ENCODE measurements at regions not wholly inside any gene's neighbourhood (a gene's known extent, or its start where the extent isn't known, plus 50 kb on each side); places are given as distances from the start of the nearest gene placed in this dataset.

- Histone ChIP-seq H3K4me2 (no peak overlapping the region), H3K79me2 (ENCODE audit: insufficient read depth, low read depth) (no peaks in the 10 kb centered on the region), H3K27ac (no peak overlapping the region), H3K36me3 (ENCODE audit: insufficient read depth) (no peaks in the 10 kb centered on the region), H2AFZ (ENCODE audit: low read depth) (no peak overlapping the region), H3K9ac (no peak overlapping the region), H4K20me1 (ENCODE audit: insufficient read depth) (no peaks in the 10 kb centered on the region), H3K27me3 (ENCODE audit: insufficient read depth, low read depth) (no peaks in the 10 kb centered on the region), H3K4me3 (IDR thresholded peaks at IDR 0.05; ENCODE audit: insufficient read depth, low read depth, low read length) (no peak overlapping the region), H3K4me1 (ENCODE audit: low read depth, poor library complexity, severe bottlenecking) (peaks cover 15% of the 10 kb centered on the region)
- TF ChIP-seq, protein P1, sequence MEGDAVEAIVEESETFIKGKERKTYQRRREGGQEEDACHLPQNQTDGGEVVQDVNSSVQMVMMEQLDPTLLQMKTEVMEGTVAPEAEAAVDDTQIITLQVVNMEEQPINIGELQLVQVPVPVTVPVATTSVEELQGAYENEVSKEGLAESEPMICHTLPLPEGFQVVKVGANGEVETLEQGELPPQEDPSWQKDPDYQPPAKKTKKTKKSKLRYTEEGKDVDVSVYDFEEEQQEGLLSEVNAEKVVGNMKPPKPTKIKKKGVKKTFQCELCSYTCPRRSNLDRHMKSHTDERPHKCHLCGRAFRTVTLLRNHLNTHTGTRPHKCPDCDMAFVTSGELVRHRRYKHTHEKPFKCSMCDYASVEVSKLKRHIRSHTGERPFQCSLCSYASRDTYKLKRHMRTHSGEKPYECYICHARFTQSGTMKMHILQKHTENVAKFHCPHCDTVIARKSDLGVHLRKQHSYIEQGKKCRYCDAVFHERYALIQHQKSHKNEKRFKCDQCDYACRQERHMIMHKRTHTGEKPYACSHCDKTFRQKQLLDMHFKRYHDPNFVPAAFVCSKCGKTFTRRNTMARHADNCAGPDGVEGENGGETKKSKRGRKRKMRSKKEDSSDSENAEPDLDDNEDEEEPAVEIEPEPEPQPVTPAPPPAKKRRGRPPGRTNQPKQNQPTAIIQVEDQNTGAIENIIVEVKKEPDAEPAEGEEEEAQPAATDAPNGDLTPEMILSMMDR (conservative IDR thresholded peaks at IDR 0.05; ENCODE audit: low read depth, low read length), result no peak
Measured at GRCh38 chr9:673264-673965, 168.1 kb upstream of the DMRT1 start.

DNA sequence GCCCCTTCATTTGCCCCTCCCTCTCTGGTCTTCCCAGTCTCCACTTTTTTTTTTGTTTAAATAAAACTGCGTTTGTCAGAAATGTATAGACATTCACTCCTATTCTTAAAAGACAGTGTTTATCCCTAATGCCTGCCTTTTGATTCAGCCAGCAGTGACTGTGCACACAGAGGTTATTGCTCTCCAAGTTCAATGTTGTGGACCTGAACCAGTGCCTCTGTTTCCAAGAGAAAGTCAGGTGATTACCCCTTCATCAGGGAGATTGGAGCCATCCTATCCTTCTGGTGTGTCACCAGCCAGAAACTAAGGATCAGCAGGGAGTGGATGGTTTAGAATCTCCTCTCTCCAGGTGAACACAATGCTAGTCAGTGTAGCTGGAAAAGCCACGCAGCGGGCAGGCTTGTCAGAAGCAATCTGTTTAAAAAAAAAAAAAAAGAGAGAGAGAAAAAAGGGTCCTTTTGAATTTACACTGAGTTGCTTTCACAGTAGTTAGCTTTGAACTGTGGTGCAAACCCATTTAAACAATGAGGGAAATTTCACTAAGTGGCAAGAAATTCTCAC lies 167.5 kb upstream of the DMRT1 start:
- Histone ChIP-seq H3K27me3 (ENCODE audit: insufficient read depth, low read depth) (no peaks in the 10 kb centered on the region), H4K20me1 (ENCODE audit: insufficient read depth) (no peaks in the 10 kb centered on the region), H3K4me1 (ENCODE audit: low read depth, poor library complexity, severe bottlenecking) (peaks cover 15% of the 10 kb centered on the region), H3K36me3 (ENCODE audit: insufficient read depth) (no peaks in the 10 kb centered on the region), H3K79me2 (ENCODE audit: insufficient read depth, low read depth) (no peaks in the 10 kb centered on the region), H3K27ac (no peak overlapping the region), H3K4me3 (IDR thresholded peaks at IDR 0.05; ENCODE audit: insufficient read depth, low read depth, low read length) (no peak overlapping the region), H2AFZ (ENCODE audit: low read depth) (no peak overlapping the region), H3K9ac (no peak overlapping the region), H3K4me2 (no peak overlapping the region)
- TF ChIP-seq, protein P1 (conservative IDR thresholded peaks at IDR 0.05; ENCODE audit: low read depth, low read length), result no peak

DNA sequence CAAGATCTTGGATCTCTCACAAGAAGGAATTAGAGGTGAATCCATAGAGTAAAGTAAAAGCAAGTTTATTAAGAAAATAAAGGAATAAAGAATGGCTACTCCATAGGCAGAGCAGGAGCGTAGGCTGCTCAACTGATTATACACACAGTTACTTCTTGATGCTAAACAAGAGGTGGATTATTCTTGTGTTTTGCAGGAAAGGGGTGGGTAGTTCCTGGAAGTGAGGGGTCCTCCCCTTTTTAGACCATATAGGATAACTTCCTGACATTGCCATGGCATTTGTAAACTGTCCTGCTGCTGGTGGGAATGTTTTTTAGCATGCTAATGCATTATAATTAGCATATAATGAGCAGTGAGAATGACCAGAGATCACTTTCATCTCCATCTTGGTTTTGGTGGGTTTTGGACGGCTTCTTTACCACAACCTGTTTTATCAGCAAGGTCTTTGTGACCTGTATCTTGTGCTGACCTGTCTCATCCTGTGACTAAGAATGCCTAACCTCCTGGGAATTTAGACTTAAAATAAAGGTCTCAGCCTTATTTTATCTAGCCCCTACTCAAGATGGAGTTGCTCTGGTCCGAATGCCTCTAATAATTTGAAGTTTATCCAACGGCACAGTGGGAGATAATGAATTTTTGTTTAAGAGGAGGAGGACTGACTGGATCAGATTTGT lies 165.7 kb upstream of the DMRT1 start:
- TF ChIP-seq, protein P1 (conservative IDR thresholded peaks at IDR 0.05; ENCODE audit: low read depth, low read length), result no peak
- no peak overlapping the region for H3K4me2 ChIP-seq
- no peaks in the 10 kb centered on the region for H3K36me3 ChIP-seq (ENCODE audit: insufficient read depth)
- no peaks in the 10 kb centered on the region for H3K79me2 ChIP-seq (ENCODE audit: insufficient read depth, low read depth)
- H4K20me1 ChIP-seq (ENCODE audit: insufficient read depth), result no peaks in the 10 kb centered on the region
- peaks cover 15% of the 10 kb centered on the region for H3K4me1 ChIP-seq (ENCODE audit: low read depth, poor library complexity, severe bottlenecking)
- no peaks in the 10 kb centered on the region for H3K27me3 ChIP-seq (ENCODE audit: insufficient read depth, low read depth)
- no peak overlapping the region for H3K4me3 ChIP-seq (IDR thresholded peaks at IDR 0.05; ENCODE audit: insufficient read depth, low read depth, low read length)
- H3K9ac ChIP-seq, result no peak overlapping the region
- no peak overlapping the region for H3K27ac ChIP-seq
- no peak overlapping the region for H2AFZ ChIP-seq (ENCODE audit: low read depth)

DNA sequence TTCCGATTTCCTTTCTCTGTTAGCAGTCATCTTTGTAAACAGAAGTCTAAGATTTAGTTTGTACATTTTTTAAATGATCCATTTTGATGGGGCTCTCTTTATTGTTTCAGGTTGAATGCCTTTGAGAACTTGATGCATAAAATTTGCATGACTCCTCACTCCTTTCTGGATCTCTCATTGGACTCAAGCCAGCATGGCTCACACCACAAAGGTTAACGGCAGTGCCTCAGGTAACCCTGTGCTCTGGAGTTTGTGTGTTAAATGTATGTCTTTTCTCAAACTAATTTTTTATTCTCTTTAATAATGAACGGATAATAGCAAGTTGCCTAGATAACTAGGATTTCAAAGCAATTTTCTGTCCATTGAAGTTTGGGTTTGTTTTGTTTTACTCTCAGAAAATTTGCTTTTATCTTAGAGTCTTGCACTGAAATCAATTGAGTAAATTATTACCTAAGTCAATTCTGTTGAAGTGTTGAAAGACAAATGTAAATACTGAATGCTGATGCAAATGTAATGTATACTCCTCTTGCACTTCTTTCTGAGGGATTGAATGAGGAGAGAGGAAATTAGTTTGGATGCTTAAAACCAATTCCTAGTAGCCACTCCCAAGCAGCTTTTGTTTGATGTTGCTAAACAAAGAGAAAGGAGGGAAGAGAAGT lies 164.6 kb upstream of the DMRT1 start:
- Histone ChIP-seq H3K79me2 (ENCODE audit: insufficient read depth, low read depth) (no peaks in the 10 kb centered on the region), H3K4me2 (peak overlapping the region; percentile 52; the same call in 1 of the 2 replicates), H4K20me1 (ENCODE audit: insufficient read depth) (no peaks in the 10 kb centered on the region), H3K4me1 (ENCODE audit: low read depth, poor library complexity, severe bottlenecking) (peaks cover 15% of the 10 kb centered on the region), H3K36me3 (ENCODE audit: insufficient read depth) (no peaks in the 10 kb centered on the region), H3K4me3 (IDR thresholded peaks at IDR 0.05; ENCODE audit: insufficient read depth, low read depth, low read length) (no peak overlapping the region), H3K27ac (no peak overlapping the region), H2AFZ (ENCODE audit: low read depth) (peak overlapping the region; percentile 12; the same call in 1 of the 2 replicates), H3K27me3 (ENCODE audit: insufficient read depth, low read depth) (no peaks in the 10 kb centered on the region), H3K9ac (peak overlapping the region; percentile 11; the same call in 1 of the 2 replicates)
- TF ChIP-seq, protein P1 (conservative IDR thresholded peaks at IDR 0.05; ENCODE audit: low read depth, low read length), result no peak

Measured in KMS-11 (cell line).